HFF-Myc (cell line): ENCODE measurements at regions not wholly inside any gene's neighbourhood (a gene's known extent, or its start where the extent isn't known, plus 50 kb on each side); places are given as distances from the start of the nearest gene placed in this dataset.

Experiments
- DNase-seq: peaks from one replicate; pipeline ENCODE4 v3.0.0-alpha.2; 2011; ENCODE audit warnings: low read depth; ENCODE audit errors: extremely low read depth
- H3K4me3 ChIP-seq: replicated peaks from 2 replicates; pipeline ENCODE4 v1.5.1; 2011; ENCODE audit warnings: low read depth, mild to moderate bottlenecking, control low read depth, low read length
- CTCF ChIP-seq: IDR thresholded peaks from 2 replicates; pipeline ENCODE4 v1.5.1; 2012; ENCODE audit warnings: mild to moderate bottlenecking, low read depth, low read length, control low read depth; ENCODE audit errors: missing control alignments

GRCh38 chr5:3694819-3695218, 99.2 kb downstream of the IRX1 start:
- DNase-seq = no peak
- no peak for TF ChIP-seq CTCF
- no peak overlapping the region for H3K4me3 ChIP-seq

GRCh38 chr5:3695818-3696217, 100.2 kb downstream of the IRX1 start:
- no peak for DNase-seq
- TF ChIP-seq CTCF = no peak
- no peak overlapping the region for H3K4me3 ChIP-seq

GRCh38 chr5:3698412-3698811, 102.8 kb downstream of the IRX1 start:
- TF ChIP-seq CTCF = no peak
- no peak for DNase-seq
- H3K4me3 ChIP-seq = no peak overlapping the region

- no peak for TF ChIP-seq CTCF
- no peak for DNase-seq
- no peak overlapping the region for H3K4me3 ChIP-seq
Measured at GRCh38 chr5:3701694-3702093, 106.1 kb downstream of the IRX1 start.

GRCh38 chr5:3704661-3705060, 109.0 kb downstream of the IRX1 start:
- no peak for TF ChIP-seq CTCF
- DNase-seq = no peak
- H3K4me3 ChIP-seq = no peak overlapping the region

GRCh38 chr5:3709068-3709716, 113.6 kb downstream of the IRX1 start:
- TF ChIP-seq CTCF = no peak
- no peak overlapping the region for H3K4me3 ChIP-seq
- no peak for DNase-seq
